WTC11 (cell line): ENCODE measurements at regions not wholly inside any gene's neighbourhood (a gene's known extent, or its start where the extent isn't known, plus 50 kb on each side); places are given as distances from the start of the nearest gene placed in this dataset.

Experiments
- CTCF ChIP-seq: fragments of 200-600 bp; IDR thresholded peaks from 2 replicates; pipeline ENCODE4 v1.8.0; 2022; ENCODE audit warnings: antibody characterized with exemption
- TEAD4 ChIP-seq: sonication (generic); formaldehyde crosslinking; IDR thresholded peaks from 2 replicates; pipeline ENCODE4 v1.8.0; 2022; ENCODE audit warnings: mild to moderate bottlenecking, missing genetic modification reagents

- TF ChIP-seq CTCF, result no peak
- no peak for TF ChIP-seq TEAD4 (CRISPR knock-in tag)
Observed at GRCh38 chr1:219783605-219784235, 144.6 kb downstream of the SLC30A10 start.
